ENCODE measurements at regions not wholly inside any gene's neighbourhood (a gene's known extent, or its start where the extent isn't known, plus 50 kb on each side); places are given as distances from the start of the nearest gene placed in this dataset.

- TF ChIP-seq CTCF (IDR thresholded peaks at IDR 0.05; ENCODE audit: low read length) = no peak
- no peak for TF ChIP-seq EZH2 (optimal IDR thresholded peaks at IDR 0.05; ENCODE audit: low read depth, low read length)
These were observed 111.8 kb downstream of the TUSC7 start for GRCh38 chr3:116821371-116821770.

Data from MM.1S (cell line).